HG03135 (cell line): ENCODE measurements at regions not wholly inside any gene's neighbourhood (a gene's known extent, or its start where the extent isn't known, plus 50 kb on each side); places are given as distances from the start of the nearest gene placed in this dataset.

Source experiments
- ATAC-seq: cut with Tn5 transposase; IDR thresholded peaks from one replicate; pipeline ENCODE4 v1.9.1; 2021; ENCODE audit warnings: mild to moderate bottlenecking, moderate library complexity; ENCODE audit not compliant: unreplicated experiment

DNA sequence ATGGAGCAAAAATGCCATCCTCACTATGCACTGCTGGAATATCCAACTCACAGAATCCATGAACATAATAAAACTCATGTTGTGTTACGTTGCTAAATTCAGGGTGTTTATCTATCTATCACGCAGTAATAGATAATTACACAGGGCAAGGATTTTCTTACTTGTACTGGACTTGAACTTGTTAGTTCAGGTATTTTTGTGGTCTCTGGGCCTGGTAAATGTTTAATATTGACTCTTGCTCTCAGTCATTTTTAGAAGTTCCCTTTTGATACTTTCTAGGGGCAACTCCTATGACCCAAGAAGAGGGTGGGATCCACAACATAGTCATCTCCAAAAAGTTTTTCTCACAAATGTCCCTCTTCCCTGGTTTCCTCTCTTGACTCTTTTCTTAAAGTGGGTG lies 522.4 kb upstream of the IGFBP7 start:
- ATAC-seq, result no peak

- ATAC-seq, result no peak
These were observed 521.0 kb upstream of the IGFBP7 start for GRCh38 chr4:57631147-57631546.

GRCh38 chr4:57628004-57628403 lies 517.8 kb upstream of the IGFBP7 start:
- ATAC-seq, result no peak

DNA sequence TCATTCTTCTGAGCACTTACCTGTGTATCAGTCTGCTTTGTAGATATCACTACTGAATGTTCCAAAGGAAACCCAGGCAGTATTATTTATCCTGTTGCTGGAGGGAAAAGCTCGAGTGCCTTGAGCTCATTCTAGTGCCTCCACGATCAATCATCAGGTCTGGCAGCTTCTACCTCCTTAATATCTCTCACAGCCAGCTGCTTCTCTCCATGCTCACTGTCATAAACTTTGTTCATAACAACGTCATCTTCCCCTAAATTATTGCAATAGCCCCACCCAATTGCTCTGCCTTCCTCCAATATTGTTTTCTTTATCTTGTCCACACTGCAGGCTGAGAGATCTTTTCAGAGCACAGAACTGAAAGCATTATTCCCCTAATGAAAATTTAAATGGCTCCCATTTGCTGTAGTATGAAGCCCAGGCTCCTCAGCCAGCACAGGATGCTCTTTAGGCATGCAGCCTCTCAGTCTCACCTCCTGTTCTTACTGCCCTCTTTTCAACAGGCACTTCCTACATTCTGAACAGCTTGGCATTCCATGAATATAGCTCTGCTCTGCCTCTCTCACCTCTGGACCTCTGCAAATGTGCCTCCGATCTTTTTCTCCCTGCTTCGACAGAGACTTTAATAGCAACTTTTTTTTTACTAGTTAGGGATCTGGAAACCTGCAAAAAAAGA lies 504.2 kb upstream of the IGFBP7 start:
- ATAC-seq, result no peak

GRCh38 chr4:57612279-57612678 lies 502.1 kb upstream of the IGFBP7 start:
- no peak for ATAC-seq

DNA sequence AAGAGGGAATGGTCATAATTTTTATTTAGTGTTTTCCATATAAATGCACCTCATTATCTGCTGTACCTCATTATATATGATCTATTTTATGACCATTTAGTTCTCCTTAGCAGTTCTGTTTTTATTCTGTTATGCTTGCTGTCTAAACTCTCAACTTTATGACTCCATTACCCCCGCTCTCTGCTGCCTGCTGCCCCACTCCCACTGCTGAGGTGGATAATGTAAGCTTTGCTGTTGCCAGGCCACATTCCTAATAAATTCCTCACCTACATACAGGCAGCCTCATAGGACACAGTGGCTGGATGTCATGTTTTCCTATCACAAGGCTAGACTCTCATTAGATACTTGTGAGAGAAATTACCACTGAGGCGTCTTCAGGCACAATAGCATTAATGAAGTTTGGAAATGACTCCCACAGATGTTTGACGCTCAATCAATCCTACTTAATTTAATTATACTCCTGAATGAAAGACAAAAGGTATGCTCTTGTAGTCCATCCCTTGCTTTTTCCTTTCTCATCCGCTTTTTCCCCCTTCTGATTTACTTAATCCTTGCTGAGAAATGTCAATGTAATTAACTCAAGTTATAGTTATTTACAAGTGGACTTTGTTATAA lies 497.5 kb upstream of the IGFBP7 start:
- no peak for ATAC-seq

DNA sequence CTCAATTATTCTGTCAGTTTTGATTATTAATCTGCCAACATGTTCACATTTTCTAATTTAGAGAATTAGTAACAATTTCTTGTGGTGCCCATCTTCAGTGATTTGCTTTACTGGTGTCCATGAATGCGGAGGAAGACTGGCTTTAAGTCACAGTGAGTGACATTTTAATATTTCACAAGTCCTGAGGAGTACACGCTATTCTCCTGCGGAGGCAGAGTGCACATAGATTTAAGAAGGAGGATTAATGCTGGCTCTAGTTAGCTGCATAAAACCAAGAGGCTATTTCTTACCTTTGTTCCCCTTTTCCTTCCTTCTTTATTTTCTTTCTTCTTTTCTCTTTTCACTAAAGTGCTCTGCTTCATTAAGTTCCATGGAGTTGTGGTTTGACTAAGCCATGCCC lies 495.2 kb upstream of the IGFBP7 start:
- ATAC-seq, result no peak

DNA sequence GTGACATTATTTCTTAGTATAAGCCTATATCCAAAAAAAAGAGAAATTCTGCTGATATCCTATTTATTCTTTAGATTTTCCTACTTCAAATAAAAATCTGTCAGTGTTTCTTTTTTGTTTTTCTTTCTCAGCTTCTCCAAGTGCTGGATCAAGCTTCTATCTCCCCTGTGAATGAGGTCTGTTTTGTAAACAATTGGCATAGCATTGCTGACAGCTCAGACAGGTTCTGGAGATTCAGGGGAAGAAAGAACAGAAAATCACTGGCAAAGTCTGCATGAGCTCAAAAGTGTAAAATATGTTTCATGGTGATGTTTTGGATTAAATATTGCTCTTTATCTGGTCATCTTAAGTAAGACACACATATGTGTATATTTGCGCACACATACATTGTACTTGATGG lies 492.0 kb upstream of the IGFBP7 start:
- ATAC-seq, result no peak

GRCh38 chr4:57591073-57591472 lies 480.9 kb upstream of the IGFBP7 start:
- ATAC-seq, result no peak

DNA sequence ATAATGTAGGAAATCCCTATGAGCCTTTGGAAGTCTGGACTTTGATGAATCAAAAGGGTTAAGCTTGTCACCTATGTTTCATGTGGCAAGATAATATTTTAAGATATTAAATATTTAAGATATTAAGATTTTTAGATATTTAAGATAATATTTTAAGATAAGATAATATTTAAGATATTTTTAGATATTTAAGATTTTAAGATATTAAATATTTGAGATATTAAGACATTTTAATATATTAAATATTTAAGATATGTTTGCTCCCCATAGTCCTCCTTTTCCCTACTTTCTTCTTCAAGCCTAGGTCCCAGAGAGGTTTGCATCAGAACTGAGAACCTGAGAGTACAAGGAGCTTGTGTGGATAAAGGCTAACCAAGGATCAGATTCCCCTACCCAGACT lies 478.4 kb upstream of the IGFBP7 start:
- ATAC-seq, result no peak

DNA sequence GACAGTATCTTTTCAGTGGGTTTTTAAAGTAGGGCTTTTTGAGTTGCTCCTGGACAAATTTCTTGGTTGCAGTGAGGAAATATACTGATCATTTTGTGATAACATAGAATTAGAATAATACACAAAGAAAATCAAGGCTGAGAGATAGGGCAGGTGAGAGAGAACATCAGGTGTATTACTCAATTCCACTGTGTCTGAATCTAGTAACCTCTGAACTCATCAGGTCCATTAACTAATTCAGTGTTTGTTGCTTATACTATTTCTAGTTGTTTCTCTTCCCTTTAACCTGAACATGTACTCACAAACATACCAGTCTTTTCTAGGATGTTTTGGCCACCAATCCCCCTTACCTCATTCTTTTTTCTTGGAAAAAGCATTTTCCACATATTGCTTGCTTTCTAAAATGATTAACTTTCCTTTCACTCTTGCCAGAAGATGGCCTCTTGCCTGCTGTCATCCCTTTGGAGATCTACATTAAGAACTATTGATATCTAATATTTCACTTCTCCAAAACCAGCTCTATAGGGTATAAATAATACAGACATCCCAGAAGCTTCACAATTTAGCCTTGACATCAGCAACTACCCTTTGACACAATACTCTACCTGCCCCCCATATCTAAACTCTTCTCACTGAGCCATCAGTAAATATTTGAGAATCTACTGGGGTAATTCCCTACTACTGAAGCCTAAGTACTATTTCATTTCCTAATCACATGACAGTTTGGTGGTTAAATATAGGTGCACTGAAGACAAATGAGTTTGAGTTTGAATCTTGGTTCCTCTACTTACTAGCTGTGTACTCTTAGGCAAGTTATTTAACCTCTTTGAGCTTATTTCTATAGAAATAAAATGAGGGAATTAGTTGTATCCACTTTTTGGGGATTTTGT lies 470.8 kb upstream of the IGFBP7 start:
- ATAC-seq, result no peak

GRCh38 chr4:57575426-57575825 lies 465.2 kb upstream of the IGFBP7 start:
- ATAC-seq, result no peak

DNA sequence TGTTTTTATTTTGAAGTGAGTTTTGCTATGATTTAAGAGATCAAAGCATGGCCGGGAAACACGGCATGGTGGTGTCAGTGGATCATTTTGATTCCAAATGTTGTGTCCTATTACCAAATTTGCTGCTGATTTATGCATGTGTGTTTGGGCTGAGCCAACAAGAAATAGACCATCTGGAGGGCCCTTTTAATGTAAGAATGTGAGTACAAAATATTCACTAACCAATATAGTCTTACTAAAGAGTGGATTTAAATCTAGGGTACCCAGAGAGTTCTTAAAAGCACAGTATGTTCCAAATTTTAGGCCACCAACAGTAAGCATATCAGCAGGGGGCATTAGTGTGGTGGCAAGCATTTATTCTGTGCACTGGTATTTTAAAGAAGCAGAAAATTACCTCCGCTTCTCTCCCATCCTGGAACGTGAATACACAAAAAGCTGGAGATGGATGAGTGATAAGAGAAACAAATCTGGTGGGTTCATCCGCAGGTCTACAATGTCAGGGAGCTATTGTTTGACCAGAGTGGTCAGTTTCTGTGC lies 444.4 kb upstream of the IGFBP7 start:
- ATAC-seq, result no peak

DNA sequence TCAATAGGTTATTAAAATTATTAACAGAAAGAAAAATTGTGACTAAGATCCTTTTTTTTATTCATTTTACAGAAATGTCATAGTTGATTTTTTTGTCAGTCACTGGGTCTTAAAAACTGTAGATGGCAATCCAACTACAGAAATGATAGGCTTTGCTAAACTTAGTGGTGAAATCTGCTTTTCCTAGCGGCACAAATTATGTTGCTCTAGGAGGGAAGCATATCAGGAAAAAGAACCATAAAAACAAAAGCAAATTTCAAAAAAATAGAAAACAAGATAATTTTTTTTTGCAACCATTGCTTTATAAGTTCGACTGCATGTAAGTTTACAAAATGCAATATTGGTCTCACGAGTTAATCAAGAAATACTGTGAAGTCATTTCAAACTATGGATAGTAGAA lies 443.5 kb upstream of the IGFBP7 start:
- ATAC-seq, result no peak

DNA sequence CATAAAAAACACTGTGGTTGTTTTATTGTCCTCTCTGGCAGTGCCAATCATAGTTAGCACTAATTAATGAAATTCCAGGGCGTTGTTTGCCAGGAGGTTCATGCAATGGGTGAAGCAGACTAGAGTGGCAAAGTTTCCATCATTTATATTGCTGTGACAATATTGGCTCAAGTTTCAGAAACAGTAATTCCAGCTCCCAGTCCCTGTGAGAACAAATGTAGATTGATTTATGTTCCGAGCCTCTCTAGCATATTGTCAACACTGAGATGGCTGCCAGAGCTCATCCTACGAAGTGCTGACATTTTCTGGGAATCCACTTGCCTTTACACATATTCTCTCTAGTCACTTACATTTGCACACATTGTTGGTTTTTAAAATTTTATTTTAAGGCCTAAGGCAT lies 440.0 kb upstream of the IGFBP7 start:
- no peak for ATAC-seq

GRCh38 chr4:57548856-57549255 lies 438.7 kb upstream of the IGFBP7 start:
- ATAC-seq, result no peak

GRCh38 chr4:57544811-57545654 lies 434.8 kb upstream of the IGFBP7 start:
- ATAC-seq, result no peak

- ATAC-seq, result no peak
These were observed 394.8 kb upstream of the IGFBP7 start for GRCh38 chr4:57504797-57505530.

DNA sequence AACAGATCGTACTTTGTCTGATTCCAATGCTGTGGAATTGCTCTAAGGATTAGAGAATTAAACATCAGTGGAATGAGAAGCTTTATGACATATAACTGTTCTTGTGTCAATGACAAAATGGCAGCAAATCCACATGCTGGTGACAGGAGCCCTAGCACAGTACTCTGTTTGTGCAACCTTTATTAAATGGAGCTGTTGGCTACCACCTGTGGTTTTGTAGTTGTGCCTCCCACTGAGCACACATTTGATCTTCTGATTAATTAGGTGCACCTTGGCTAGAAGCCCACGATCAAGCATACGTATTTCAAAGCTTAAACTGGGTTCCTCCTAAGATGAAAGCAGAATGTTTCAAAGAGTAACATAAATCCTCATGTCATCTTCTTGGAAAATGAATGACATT lies 394.0 kb upstream of the IGFBP7 start:
- no peak for ATAC-seq

DNA sequence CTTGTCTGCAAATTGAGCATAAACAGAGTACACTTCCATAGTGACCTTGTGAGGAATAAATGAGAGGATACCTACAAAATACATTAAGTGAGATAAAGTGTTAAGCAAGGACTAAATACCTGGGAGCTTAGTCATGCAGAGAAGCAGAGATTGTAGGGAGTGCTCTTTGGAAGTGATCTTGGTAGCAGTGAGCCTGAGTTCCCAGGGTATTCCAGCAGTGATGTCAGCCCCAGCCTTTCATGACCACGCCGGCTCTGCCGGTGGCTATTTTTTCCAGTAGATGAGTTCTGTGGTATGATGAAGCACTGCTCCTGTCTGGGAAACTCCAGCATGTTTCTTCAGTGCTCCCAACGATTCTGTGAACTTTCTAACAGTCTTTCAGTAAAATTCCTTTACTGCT lies 391.5 kb upstream of the IGFBP7 start:
- no peak for ATAC-seq
